Left ventricle myocardium inferior (tissue), 1 donor: ENCODE measurements at regions not wholly inside any gene's neighbourhood (a gene's known extent, or its start where the extent isn't known, plus 50 kb on each side); places are given as distances from the start of the nearest gene placed in this dataset.

ENCODE experiments used
- DNase-seq: peaks from one replicate; pipeline ENCODE4 v3.0.0-alpha.2; 2020
- H3K27ac ChIP-seq: fragments of 200-600 bp; replicated peaks from 2 replicates; pipeline ENCODE4 v1.8.0; 2021
- H3K27me3 ChIP-seq: fragments of 200-600 bp; 2 replicates; pipeline ENCODE4 v1.8.0; 2021; ENCODE audit warnings: low read depth
- H3K36me3 ChIP-seq: fragments of 200-600 bp; 2 replicates; pipeline ENCODE4 v1.8.0; 2021
- H3K4me1 ChIP-seq: fragments of 200-600 bp; 2 replicates; pipeline ENCODE4 v1.8.0; 2021
- H3K4me3 ChIP-seq: fragments of 200-600 bp; 2 replicates; pipeline ENCODE4 v1.8.0; 2021; ENCODE audit warnings: mild to moderate bottlenecking, moderate library complexity
- H3K9me3 ChIP-seq: fragments of 200-600 bp; replicated peaks from 2 replicates; pipeline ENCODE4 v1.8.0; 2021
- intact Hi-C: fragments of 100-400 bp; cut with micrococcal nuclease; formaldehyde crosslinking; loops from one replicate; pipeline ENCODE4 v1.11.0; 2022
- TF ChIP-seq, protein P1 (sequence below): fragments of 200-600 bp; IDR thresholded peaks from 2 replicates; pipeline ENCODE4 v1.8.0; 2021; ENCODE audit warnings: antibody characterized with exemption, mild to moderate bottlenecking, borderline replicate concordance
- donor health status: DM: no; HTN: yes; CAD: no; lungs with severe emphysema.

DNA sequence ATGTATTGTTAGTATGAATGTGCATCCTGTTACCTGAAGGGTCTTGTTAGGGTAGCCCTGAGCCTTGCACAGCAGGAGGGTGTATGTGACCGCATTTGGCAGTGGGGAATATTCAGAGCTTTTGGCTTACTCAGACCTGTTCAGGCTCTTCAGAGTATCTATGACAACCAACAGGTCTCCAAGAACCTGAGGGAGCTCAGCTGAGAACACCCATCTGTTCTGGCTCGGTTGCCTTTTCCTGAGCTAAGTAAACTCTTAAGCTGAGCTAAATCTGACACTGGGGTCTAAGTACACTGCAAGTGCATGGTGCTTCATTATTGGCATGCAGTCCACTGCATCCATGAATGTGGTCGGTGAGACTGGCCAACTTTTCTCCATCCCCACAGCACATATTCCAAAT lies 92.4 kb upstream of the CHST9 start:
- Histone ChIP-seq H3K36me3 (no peaks in the 10 kb centered on the region), H3K27ac (no peak overlapping the region)
- intact Hi-C loops, result no loop called here

DNA sequence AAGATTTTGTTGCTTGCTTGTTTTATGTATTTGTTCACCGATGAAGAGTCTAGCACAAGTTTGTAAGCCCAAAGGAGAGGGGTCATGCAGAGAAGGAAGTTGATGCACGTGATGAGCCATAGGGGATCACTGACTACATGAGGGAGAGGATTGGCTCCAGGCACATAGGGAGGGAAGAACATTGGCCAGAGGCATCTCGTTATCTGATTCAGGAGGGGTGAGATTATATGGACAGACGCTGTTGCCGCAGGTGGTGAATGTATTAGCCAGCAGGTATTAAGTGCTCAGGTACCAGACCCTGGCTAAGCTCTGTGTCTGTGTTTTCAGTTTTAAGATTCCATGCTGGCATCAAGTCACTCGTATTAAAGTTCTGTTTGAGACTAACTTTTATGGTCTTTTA lies 91.8 kb upstream of the CHST9 start:
- no peaks in the 10 kb centered on the region for H3K9me3 ChIP-seq
- H3K36me3 ChIP-seq, result no peaks in the 10 kb centered on the region
- H3K27me3 ChIP-seq, result no peaks in the 10 kb centered on the region
- H3K4me1 ChIP-seq, result no peaks in the 10 kb centered on the region
- H3K27ac ChIP-seq, result no peak overlapping the region
- TF ChIP-seq, protein P1, sequence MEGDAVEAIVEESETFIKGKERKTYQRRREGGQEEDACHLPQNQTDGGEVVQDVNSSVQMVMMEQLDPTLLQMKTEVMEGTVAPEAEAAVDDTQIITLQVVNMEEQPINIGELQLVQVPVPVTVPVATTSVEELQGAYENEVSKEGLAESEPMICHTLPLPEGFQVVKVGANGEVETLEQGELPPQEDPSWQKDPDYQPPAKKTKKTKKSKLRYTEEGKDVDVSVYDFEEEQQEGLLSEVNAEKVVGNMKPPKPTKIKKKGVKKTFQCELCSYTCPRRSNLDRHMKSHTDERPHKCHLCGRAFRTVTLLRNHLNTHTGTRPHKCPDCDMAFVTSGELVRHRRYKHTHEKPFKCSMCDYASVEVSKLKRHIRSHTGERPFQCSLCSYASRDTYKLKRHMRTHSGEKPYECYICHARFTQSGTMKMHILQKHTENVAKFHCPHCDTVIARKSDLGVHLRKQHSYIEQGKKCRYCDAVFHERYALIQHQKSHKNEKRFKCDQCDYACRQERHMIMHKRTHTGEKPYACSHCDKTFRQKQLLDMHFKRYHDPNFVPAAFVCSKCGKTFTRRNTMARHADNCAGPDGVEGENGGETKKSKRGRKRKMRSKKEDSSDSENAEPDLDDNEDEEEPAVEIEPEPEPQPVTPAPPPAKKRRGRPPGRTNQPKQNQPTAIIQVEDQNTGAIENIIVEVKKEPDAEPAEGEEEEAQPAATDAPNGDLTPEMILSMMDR, result no peak
- no peak overlapping the region for H3K4me3 ChIP-seq
- intact Hi-C loops, result no loop called here
- DNase-seq, result no peak

More for the DNA sequence above, 92.4 kb upstream of the CHST9 start:
- Histone ChIP-seq H3K9me3 (no peaks in the 10 kb centered on the region), H3K27me3 (no peaks in the 10 kb centered on the region), H3K4me3 (no peak overlapping the region), H3K4me1 (no peaks in the 10 kb centered on the region)
- TF ChIP-seq, protein P1, result no peak
- no peak for DNase-seq

DNA sequence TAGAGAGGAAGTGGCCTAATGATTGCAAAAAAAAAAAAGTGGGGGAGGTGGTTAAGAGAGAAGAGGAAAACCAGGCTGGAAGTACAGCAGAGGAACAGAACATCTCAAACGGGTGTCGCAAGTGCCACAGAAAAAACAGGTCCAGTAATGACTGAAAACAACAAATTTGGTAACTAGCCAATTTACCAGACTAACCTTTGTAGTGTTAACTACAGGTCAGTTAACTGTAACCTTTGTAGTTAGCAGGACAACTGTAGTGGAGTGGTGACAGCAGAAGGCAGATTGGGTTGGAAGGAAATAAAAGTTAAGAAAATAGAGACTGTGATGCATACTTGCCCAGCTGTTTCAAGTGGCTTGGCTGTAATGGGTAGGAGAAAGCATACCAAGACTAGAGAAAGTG lies 91.4 kb upstream of the CHST9 start:
- Histone ChIP-seq H3K4me3 (no peak overlapping the region), H3K9me3 (peaks cover 3% of the 10 kb centered on the region), H3K27ac (no peak overlapping the region), H3K27me3 (no peaks in the 10 kb centered on the region), H3K36me3 (no peaks in the 10 kb centered on the region), H3K4me1 (no peaks in the 10 kb centered on the region)
- no peak for DNase-seq
- intact Hi-C loops, result no loop called here
- TF ChIP-seq, protein P1, result no peak

- intact Hi-C loops, result no loop called here
- H3K9me3 ChIP-seq, result peaks cover 19% of the 10 kb centered on the region
Observed at GRCh38 chr18:27274901-27275300, 89.8 kb upstream of the CHST9 start.

GRCh38 chr18:27270508-27270907 lies 85.4 kb upstream of the CHST9 start:
- TF ChIP-seq, protein P1, result no peak
- DNase-seq, result no peak
- H3K4me1 ChIP-seq, result no peaks in the 10 kb centered on the region
- intact Hi-C loops, result no loop called here
- H3K4me3 ChIP-seq, result no peak overlapping the region
- H3K27me3 ChIP-seq, result no peaks in the 10 kb centered on the region
- peaks cover 19% of the 10 kb centered on the region for H3K9me3 ChIP-seq
- no peaks in the 10 kb centered on the region for H3K36me3 ChIP-seq
- no peak overlapping the region for H3K27ac ChIP-seq

More at GRCh38 chr18:27274901-27275300, 89.8 kb upstream of the CHST9 start:
- Histone ChIP-seq H3K27me3 (no peaks in the 10 kb centered on the region), H3K36me3 (no peaks in the 10 kb centered on the region), H3K4me1 (no peaks in the 10 kb centered on the region), H3K4me3 (no peak overlapping the region), H3K27ac (no peak overlapping the region)
- TF ChIP-seq, protein P1, result no peak
- DNase-seq, result no peak

DNA sequence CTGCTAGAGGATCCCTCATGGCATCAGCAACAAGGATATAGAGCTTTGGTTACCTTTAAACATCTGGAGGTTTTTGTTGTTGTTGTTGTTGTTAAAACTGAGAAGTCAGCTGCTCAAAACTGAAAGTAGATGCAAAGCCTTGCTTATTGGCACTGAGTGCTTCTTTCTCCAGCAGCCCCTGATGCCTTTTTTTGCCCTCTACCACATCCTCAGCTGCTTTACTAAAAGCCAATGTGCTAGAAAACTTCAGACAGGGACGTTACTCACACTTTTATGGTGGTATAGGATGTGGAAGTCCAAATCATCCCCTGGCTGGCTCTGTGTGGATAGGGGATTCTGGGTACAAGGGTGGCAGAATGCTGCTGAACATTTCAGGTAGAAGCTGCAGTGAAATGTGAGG lies 78.3 kb upstream of the CHST9 start:
- H3K27ac ChIP-seq, result no peak overlapping the region
- no peaks in the 10 kb centered on the region for H3K27me3 ChIP-seq
- H3K4me1 ChIP-seq, result no peaks in the 10 kb centered on the region
- no peaks in the 10 kb centered on the region for H3K36me3 ChIP-seq
- no peak overlapping the region for H3K4me3 ChIP-seq
- TF ChIP-seq, protein P1, result no peak
- no peak for DNase-seq
- peaks cover 36% of the 10 kb centered on the region for H3K9me3 ChIP-seq
- intact Hi-C loops, result no loop called here
